HEK293 (cell line): ENCODE measurements at regions not wholly inside any gene's neighbourhood (a gene's known extent, or its start where the extent isn't known, plus 50 kb on each side); places are given as distances from the start of the nearest gene placed in this dataset.

Experiments
- CTCF ChIA-PET: fragments of 350-600 bp; formaldehyde crosslinking; extraction: SDS; loops from one replicate; lab custom pipeline; 2021; ENCODE audit warnings: antibody characterized with exemption; lab: Yijun Ruan, JAX
- POLR2A ChIA-PET: fragments of 300-600 bp; formaldehyde crosslinking; extraction: SDS; loops from one replicate; lab custom pipeline; 2020; ENCODE audit warnings: antibody characterized with exemption, inconsistent platforms; lab: Yijun Ruan, JAX
- H3K27ac ChIP-seq: fragments of 200-500 bp; sonication (Bioruptor generic); 2 replicates; pipeline ENCODE4 v1.5.1; 2014; ENCODE audit warnings: low read depth, low read length, control low read depth, inconsistent platforms; ENCODE audit errors: extremely low read depth
- H3K36me3 ChIP-seq, 2 experiments: fragments of 200-500 bp in 1 of 2; sonication (Bioruptor generic) in 1 of 2; 1 replicate in 1 of 2; 2 replicates in 1 of 2; pipeline ENCODE4 v1.5.1; 2014 to 2017; ENCODE audit warnings: inconsistent platforms in 2 of 2, low read length in 2 of 2; ENCODE audit not compliant: control insufficient read depth in 2 of 2, insufficient read depth in 1 of 2
- H3K4me1 ChIP-seq: fragments of 200-500 bp; sonication (Bioruptor generic); 2 replicates; pipeline ENCODE4 v1.5.1; 2014; ENCODE audit warnings: mild to moderate bottlenecking, low read length, inconsistent platforms; ENCODE audit not compliant: control insufficient read depth, insufficient read depth
- H3K4me3 ChIP-seq: 2 replicates; pipeline ENCODE4 v1.5.1; 2011; ENCODE audit warnings: low read depth, mild to moderate bottlenecking, control low read depth, low read length, moderate library complexity
- H3K9me3 ChIP-seq: fragments of 200-500 bp; sonication (Bioruptor generic); 2 replicates; pipeline ENCODE4 v1.5.1; 2014; ENCODE audit warnings: low read depth, low read length, inconsistent platforms; ENCODE audit not compliant: control insufficient read depth, insufficient read depth
- ATF2 ChIP-seq: fragments of 450-650 bp; formaldehyde crosslinking; IDR thresholded peaks from 2 replicates; pipeline ENCODE4 v1.5.1; 2016; ENCODE audit warnings: missing biosample characterization, missing genetic modification characterization, low read depth
- GLI2 ChIP-seq: fragments of 450-650 bp; formaldehyde crosslinking; IDR thresholded peaks from 2 replicates; pipeline ENCODE4; 2017; ENCODE audit warnings: missing biosample characterization, missing genetic modification characterization, low read depth, borderline replicate concordance
- OSR2 ChIP-seq: fragments of 450-650 bp; formaldehyde crosslinking; IDR thresholded peaks from 2 replicates; pipeline ENCODE4 v1.5.1; 2016; ENCODE audit warnings: missing biosample characterization, missing genetic modification characterization
- SP7 ChIP-seq: fragments of 450-650 bp; formaldehyde crosslinking; IDR thresholded peaks from 2 replicates; pipeline ENCODE4 v1.5.1; 2016; ENCODE audit warnings: missing biosample characterization, missing genetic modification characterization
- ZBTB1 ChIP-seq: fragments of 450-650 bp; formaldehyde crosslinking; IDR thresholded peaks from 2 replicates; pipeline ENCODE4 v1.5.1; 2016; ENCODE audit warnings: missing biosample characterization, missing genetic modification characterization
- ZBTB48 ChIP-seq: fragments of 450-650 bp; formaldehyde crosslinking; IDR thresholded peaks from 2 replicates; pipeline ENCODE4 v1.5.1; 2016; ENCODE audit warnings: missing biosample characterization, missing genetic modification characterization
- ZEB2 ChIP-seq: fragments of 450-650 bp; formaldehyde crosslinking; IDR thresholded peaks from 2 replicates; pipeline ENCODE4 v1.5.1; 2016; ENCODE audit warnings: missing biosample characterization, missing genetic modification characterization
- ZNF133 ChIP-seq: fragments of 450-650 bp; formaldehyde crosslinking; IDR thresholded peaks from 2 replicates; pipeline ENCODE4 v1.5.1; 2016; ENCODE audit warnings: missing biosample characterization, missing genetic modification characterization
- ZNF2 ChIP-seq: fragments of 450-650 bp; formaldehyde crosslinking; IDR thresholded peaks from 2 replicates; pipeline ENCODE4 v1.5.1; 2016; ENCODE audit warnings: missing biosample characterization, missing genetic modification characterization
- ZNF26 ChIP-seq: fragments of 450-650 bp; formaldehyde crosslinking; IDR thresholded peaks from 2 replicates; pipeline ENCODE4 v1.5.1; 2016; ENCODE audit warnings: missing biosample characterization, missing genetic modification characterization
- ZNF311 ChIP-seq: fragments of 450-650 bp; formaldehyde crosslinking; IDR thresholded peaks from 2 replicates; pipeline ENCODE4 v1.5.1; 2017; ENCODE audit warnings: missing biosample characterization, missing genetic modification characterization, borderline replicate concordance
- ZNF335 ChIP-seq: fragments of 450-650 bp; formaldehyde crosslinking; conservative IDR thresholded peaks from 2 replicates; pipeline ENCODE4 v1.5.1; 2016; ENCODE audit warnings: missing biosample characterization, missing genetic modification characterization
- ZNF416 ChIP-seq: fragments of 450-650 bp; formaldehyde crosslinking; IDR thresholded peaks from 2 replicates; pipeline ENCODE4 v1.5.1; 2016; ENCODE audit warnings: missing biosample characterization, missing genetic modification characterization
- ZNF473 ChIP-seq: fragments of 450-650 bp; formaldehyde crosslinking; IDR thresholded peaks from 2 replicates; pipeline ENCODE4 v1.5.1; 2017; ENCODE audit warnings: missing biosample characterization, missing genetic modification characterization
- ZNF549 ChIP-seq: fragments of 450-650 bp; IDR thresholded peaks from 2 replicates; pipeline ENCODE4 v1.5.1; 2018; ENCODE audit warnings: missing biosample characterization, missing genetic modification characterization, mild to moderate bottlenecking, inconsistent platforms, moderate library complexity
- ZNF561 ChIP-seq: fragments of 450-650 bp; IDR thresholded peaks from 2 replicates; pipeline ENCODE4 v1.5.1; 2018; ENCODE audit warnings: missing biosample characterization, missing genetic modification characterization, borderline replicate concordance
- ZNF571 ChIP-seq: fragments of 450-650 bp; formaldehyde crosslinking; IDR thresholded peaks from 2 replicates; pipeline ENCODE4 v1.5.0; 2017; ENCODE audit warnings: missing biosample characterization, missing genetic modification characterization
- ZNF621 ChIP-seq: fragments of 450-650 bp; formaldehyde crosslinking; IDR thresholded peaks from 2 replicates; pipeline ENCODE4 v1.5.1; 2017; ENCODE audit warnings: missing biosample characterization, missing genetic modification characterization
- ZNF629 ChIP-seq: fragments of 450-650 bp; formaldehyde crosslinking; IDR thresholded peaks from 2 replicates; pipeline ENCODE4 v1.5.1; 2017; ENCODE audit warnings: missing biosample characterization, missing genetic modification characterization
- ZNF654 ChIP-seq: fragments of 450-650 bp; formaldehyde crosslinking; IDR thresholded peaks from 2 replicates; pipeline ENCODE4 v1.5.1; 2016; ENCODE audit warnings: low read depth, missing biosample characterization, missing genetic modification characterization
- ZNF670 ChIP-seq: fragments of 450-650 bp; formaldehyde crosslinking; IDR thresholded peaks from 2 replicates; pipeline ENCODE4 v1.5.1; 2016; ENCODE audit warnings: missing biosample characterization, missing genetic modification characterization, low read depth
- ZNF677 ChIP-seq: fragments of 450-650 bp; IDR thresholded peaks from 2 replicates; pipeline ENCODE4 v1.5.0; 2018; ENCODE audit warnings: missing biosample characterization, mild to moderate bottlenecking, missing genetic modification characterization, moderate library complexity
- ZNF792 ChIP-seq: fragments of 450-650 bp; formaldehyde crosslinking; IDR thresholded peaks from 2 replicates; pipeline ENCODE4 v1.5.1; 2016; ENCODE audit warnings: missing biosample characterization, missing genetic modification characterization
- ZSCAN30 ChIP-seq: fragments of 450-650 bp; IDR thresholded peaks from 2 replicates; pipeline ENCODE4 v1.5.1; 2018; ENCODE audit warnings: missing biosample characterization, mild to moderate bottlenecking, missing genetic modification characterization, moderate library complexity
- TF ChIP-seq, protein P1 (sequence below): fragments of 450-650 bp; IDR thresholded peaks from 2 replicates; pipeline ENCODE4 v1.5.1; 2018; ENCODE audit warnings: missing biosample characterization, missing genetic modification characterization

DNA sequence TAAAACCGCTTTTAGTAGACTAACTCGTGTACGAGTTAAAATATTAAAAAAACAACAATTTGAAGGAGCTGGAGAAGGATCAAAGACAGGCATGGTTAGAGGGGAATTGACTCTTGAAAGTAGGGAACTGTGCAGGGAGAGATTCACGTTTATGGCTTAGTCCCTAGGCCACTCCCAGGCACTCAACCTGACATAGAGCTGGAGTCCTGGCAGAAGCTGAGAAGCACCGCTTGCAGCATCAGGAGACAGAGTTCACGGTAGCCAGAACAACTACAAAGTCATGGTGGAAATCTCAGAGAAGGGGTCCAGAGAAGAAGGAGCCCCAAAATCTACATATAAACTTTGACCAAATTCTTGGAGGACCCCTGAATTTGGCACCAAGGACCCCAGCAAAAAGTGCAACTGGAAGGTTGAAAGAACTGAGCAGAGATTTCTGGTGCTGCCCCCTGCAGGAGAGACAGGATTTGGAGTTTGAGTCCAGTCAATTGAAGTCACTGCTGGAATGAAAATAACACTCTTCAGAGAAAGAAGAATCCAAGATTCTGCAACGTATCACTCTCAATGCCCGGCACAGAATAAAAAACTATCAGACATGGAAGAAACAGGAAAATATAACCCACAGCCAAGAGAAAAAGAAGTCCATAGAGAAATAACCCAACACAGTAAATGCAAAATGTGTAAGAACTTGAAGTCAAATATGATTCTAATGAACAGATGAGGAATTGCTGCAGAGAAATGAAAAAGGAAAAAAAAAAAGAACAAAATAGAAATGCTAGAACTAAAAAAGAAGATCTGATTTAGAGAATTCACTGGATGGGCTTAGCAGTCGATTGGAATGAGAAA lies 493.3 kb upstream of the PODXL start:
- ChIA-PET CTCF (interaction anchor here (0.6 to 2.3 kb wide), 14 partner anchors 9 to 1400 kb away, joined by 3 to 12 read pairs (median 4); no protein-coding TSS in a partner anchor), POLR2A (no interaction called here)
- H3K27ac ChIP-seq: no peak overlapping the region
- no peaks in the 10 kb centered on the region for H3K36me3 ChIP-seq
- H3K9me3 ChIP-seq: no peaks in the 10 kb centered on the region
- H3K4me3 ChIP-seq: no peak overlapping the region
- H3K4me1 ChIP-seq: no peaks in the 10 kb centered on the region
- TF ChIP-seq ZNF335 (tag by site-specific recombination) (peak; percentile 72), ZNF677 (tag by site-specific recombination) (no peak), ZNF792 (tag by site-specific recombination) (no peak), ATF2 (tag by site-specific recombination) (peak; percentile 23; the same call in 1 of the 2 replicates), ZNF629 (tag by site-specific recombination) (no peak), ZNF571 (tag by site-specific recombination) (no peak)

GRCh38 chr7:132045481-132045980 lies 489.1 kb upstream of the PODXL start:
- Histone ChIP-seq H3K4me3 (no peak overlapping the region), H3K4me1 (no peaks in the 10 kb centered on the region), H3K36me3 (no peaks in the 10 kb centered on the region), H3K27ac (no peak overlapping the region), H3K9me3 (no peaks in the 10 kb centered on the region)
- TF ChIP-seq, protein P1, sequence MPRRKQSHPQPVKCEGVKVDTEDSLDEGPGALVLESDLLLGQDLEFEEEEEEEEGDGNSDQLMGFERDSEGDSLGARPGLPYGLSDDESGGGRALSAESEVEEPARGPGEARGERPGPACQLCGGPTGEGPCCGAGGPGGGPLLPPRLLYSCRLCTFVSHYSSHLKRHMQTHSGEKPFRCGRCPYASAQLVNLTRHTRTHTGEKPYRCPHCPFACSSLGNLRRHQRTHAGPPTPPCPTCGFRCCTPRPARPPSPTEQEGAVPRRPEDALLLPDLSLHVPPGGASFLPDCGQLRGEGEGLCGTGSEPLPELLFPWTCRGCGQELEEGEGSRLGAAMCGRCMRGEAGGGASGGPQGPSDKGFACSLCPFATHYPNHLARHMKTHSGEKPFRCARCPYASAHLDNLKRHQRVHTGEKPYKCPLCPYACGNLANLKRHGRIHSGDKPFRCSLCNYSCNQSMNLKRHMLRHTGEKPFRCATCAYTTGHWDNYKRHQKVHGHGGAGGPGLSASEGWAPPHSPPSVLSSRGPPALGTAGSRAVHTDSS (tag by site-specific recombination): no peak
- TF ChIP-seq ZNF473 (tag by site-specific recombination) (no peak), ZNF561 (tag by site-specific recombination) (no peak), ATF2 (tag by site-specific recombination) (no peak), ZBTB48 (no peak), SP7 (tag by site-specific recombination) (no peak)
- ChIA-PET CTCF (interaction anchor here (1.0 kb wide), 1 partner anchor 199 kb away, joined by 3 read pairs; no protein-coding TSS in a partner anchor), POLR2A (no interaction called here)

- ChIA-PET POLR2A (no interaction called here), CTCF (interaction anchor here (1.1 kb wide), 1 partner anchor 356 kb away, joined by 3 read pairs; no protein-coding TSS in a partner anchor)
- no peaks in the 10 kb centered on the region for H3K9me3 ChIP-seq
- no peak overlapping the region for H3K4me3 ChIP-seq
- H3K36me3 ChIP-seq: no peaks in the 10 kb centered on the region
- no peaks in the 10 kb centered on the region for H3K4me1 ChIP-seq
- H3K27ac ChIP-seq: no peak overlapping the region
- TF ChIP-seq ZNF416 (no peak), OSR2 (tag by site-specific recombination) (no peak), ZNF549 (no peak), ZNF621 (tag by site-specific recombination) (no peak), ZNF133 (tag by site-specific recombination) (no peak), ZNF26 (no peak), ZSCAN30 (tag by site-specific recombination) (no peak), ZNF670 (tag by site-specific recombination) (no peak), ZBTB1 (tag by site-specific recombination) (no peak), ZNF311 (tag by site-specific recombination) (no peak), ZNF2 (tag by site-specific recombination) (no peak), ZEB2 (no peak), ZNF654 (tag by site-specific recombination) (no peak), SP7 (tag by site-specific recombination) (no peak), GLI2 (tag by site-specific recombination) (no peak)
Measured at GRCh38 chr7:132045002-132045401, 488.6 kb upstream of the PODXL start.
